GM12892 (cell line): ENCODE measurements at regions not wholly inside any gene's neighbourhood (a gene's known extent, or its start where the extent isn't known, plus 50 kb on each side); places are given as distances from the start of the nearest gene placed in this dataset.

Experiments
- POLR2A ChIP-seq: IDR thresholded peaks from 2 replicates; pipeline ENCODE4 v1.6.1; 2011; ENCODE audit warnings: low read depth, low read length, control low read depth
- POLR2AphosphoS5 ChIP-seq: IDR thresholded peaks from 2 replicates; pipeline ENCODE4 v1.6.1; 2011; ENCODE audit warnings: low read depth, low read length, control low read depth

DNA sequence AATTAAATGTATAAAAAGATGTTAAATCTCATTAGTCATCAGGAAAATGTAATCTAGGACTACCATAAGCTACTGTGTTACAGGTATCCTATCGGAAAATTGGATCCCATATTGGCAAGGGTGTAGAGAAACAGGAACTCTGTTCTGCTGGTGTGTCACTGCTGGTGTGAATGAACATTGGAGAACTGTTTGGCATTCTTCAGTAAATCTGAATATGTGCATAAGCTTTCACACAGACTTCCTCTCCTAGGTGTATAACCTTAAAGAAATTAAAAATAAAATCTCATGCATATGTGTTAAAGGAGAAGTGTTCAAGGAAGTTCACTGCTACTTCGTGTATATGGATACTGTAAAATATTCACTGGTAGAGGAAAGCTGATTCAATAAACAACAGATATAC, 484.6 kb upstream of the TLE4 start:
- TF ChIP-seq POLR2A, result no peak
- no peak for TF ChIP-seq POLR2AphosphoS5
